HG02642 (cell line): ENCODE measurements at regions not wholly inside any gene's neighbourhood (a gene's known extent, or its start where the extent isn't known, plus 50 kb on each side); places are given as distances from the start of the nearest gene placed in this dataset.
"Not testable (repeated sequence)": the region's sequence is repeated elsewhere in the genome, so short reads cannot be mapped to it uniquely, and the experiment has no call there.

Experiments used
- ATAC-seq: cut with Tn5 transposase; IDR thresholded peaks from one replicate; pipeline ENCODE4 v1.9.1; 2021; ENCODE audit warnings: mild to moderate bottlenecking; ENCODE audit not compliant: unreplicated experiment, poor library complexity

GRCh38 chrY:9619541-9619940, 91.9 kb downstream of the TSPY10 start:
- ATAC-seq, result no peak

GRCh38 chrY:9623196-9623595, 95.5 kb downstream of the TSPY10 start:
- no peak for ATAC-seq

GRCh38 chrY:9640595-9641132, 113.0 kb downstream of the TSPY10 start:
- not testable (repeated sequence) for ATAC-seq

GRCh38 chrY:9666204-9666603, 138.5 kb downstream of the TSPY10 start:
- ATAC-seq, result not testable (repeated sequence)

GRCh38 chrY:9692481-9692880, 164.8 kb downstream of the TSPY10 start:
- not testable (repeated sequence) for ATAC-seq

GRCh38 chrY:9716932-9717331, 189.3 kb downstream of the TSPY10 start:
- not testable (repeated sequence) for ATAC-seq

- not testable (repeated sequence) for ATAC-seq
These were observed 191.1 kb downstream of the TSPY10 start for GRCh38 chrY:9718803-9719202.

- ATAC-seq, result not testable (repeated sequence)
These were observed 191.9 kb downstream of the TSPY10 start for GRCh38 chrY:9719616-9720015.

- ATAC-seq, result not testable (repeated sequence)
These were observed 209.9 kb downstream of the TSPY10 start for GRCh38 chrY:9737626-9738025.

GRCh38 chrY:9755975-9756374, 228.3 kb downstream of the TSPY10 start:
- ATAC-seq, result not testable (repeated sequence)

GRCh38 chrY:9757488-9757887, 229.8 kb downstream of the TSPY10 start:
- ATAC-seq, result peak; percentile 72

GRCh38 chrY:9762443-9762842, 234.8 kb downstream of the TSPY10 start:
- not testable (repeated sequence) for ATAC-seq

- ATAC-seq, result peak; percentile 64
These were observed 241.6 kb downstream of the TSPY10 start for GRCh38 chrY:9769312-9769711.

- not testable (repeated sequence) for ATAC-seq
These were observed 243.4 kb downstream of the TSPY10 start for GRCh38 chrY:9771086-9771485.

- not testable (repeated sequence) for ATAC-seq
These were observed 244.4 kb downstream of the TSPY10 start for GRCh38 chrY:9772120-9772519.

- peak; percentile 72 for ATAC-seq
These were observed 247.1 kb downstream of the TSPY10 start for GRCh38 chrY:9774765-9775164.

GRCh38 chrY:9775657-9776056, 248.0 kb downstream of the TSPY10 start:
- ATAC-seq, result not testable (repeated sequence)

GRCh38 chrY:9781548-9781947, 253.9 kb downstream of the TSPY10 start:
- ATAC-seq, result not testable (repeated sequence)

GRCh38 chrY:9797881-9798280, 270.2 kb downstream of the TSPY10 start:
- not testable (repeated sequence) for ATAC-seq

GRCh38 chrY:9805235-9805634, 277.6 kb downstream of the TSPY10 start:
- ATAC-seq, result no peak
